ENCODE measurements at regions not wholly inside any gene's neighbourhood (a gene's known extent, or its start where the extent isn't known, plus 50 kb on each side); places are given as distances from the start of the nearest gene placed in this dataset.

DNA sequence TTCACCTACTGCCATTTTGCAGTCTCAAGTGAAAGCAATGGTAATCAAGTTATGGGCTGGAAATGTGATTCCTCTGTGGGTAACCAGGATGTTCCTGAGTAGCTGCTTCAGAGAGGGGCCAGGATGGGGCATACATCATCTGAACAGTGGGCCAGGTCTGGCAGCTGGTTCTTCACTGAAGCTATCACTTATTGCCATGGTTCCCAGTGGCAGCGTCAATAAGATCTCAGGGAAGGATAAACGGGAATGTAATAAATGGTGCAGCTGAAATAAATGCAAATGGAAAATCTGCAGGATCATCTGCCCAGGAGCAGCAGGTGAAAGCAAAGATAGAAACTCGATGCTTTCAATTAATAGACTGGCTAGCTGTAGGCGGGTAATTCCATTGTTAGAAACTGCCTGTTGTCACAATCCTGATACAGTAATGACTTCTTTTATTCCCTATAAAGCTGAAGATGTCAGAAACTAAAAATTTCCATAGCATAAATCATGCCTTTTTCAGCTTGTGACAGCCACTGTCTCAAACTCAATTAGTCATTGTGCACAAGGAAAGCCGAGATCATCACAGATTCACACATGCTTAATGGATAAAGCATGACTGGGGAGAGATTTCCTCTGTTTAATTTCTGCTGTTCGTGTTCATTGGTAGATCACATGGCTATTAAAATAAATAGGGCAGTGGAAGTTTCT is 56.2 kb upstream of the CCDC85A start:
- TF ChIP-seq, protein P1, sequence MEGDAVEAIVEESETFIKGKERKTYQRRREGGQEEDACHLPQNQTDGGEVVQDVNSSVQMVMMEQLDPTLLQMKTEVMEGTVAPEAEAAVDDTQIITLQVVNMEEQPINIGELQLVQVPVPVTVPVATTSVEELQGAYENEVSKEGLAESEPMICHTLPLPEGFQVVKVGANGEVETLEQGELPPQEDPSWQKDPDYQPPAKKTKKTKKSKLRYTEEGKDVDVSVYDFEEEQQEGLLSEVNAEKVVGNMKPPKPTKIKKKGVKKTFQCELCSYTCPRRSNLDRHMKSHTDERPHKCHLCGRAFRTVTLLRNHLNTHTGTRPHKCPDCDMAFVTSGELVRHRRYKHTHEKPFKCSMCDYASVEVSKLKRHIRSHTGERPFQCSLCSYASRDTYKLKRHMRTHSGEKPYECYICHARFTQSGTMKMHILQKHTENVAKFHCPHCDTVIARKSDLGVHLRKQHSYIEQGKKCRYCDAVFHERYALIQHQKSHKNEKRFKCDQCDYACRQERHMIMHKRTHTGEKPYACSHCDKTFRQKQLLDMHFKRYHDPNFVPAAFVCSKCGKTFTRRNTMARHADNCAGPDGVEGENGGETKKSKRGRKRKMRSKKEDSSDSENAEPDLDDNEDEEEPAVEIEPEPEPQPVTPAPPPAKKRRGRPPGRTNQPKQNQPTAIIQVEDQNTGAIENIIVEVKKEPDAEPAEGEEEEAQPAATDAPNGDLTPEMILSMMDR (IDR thresholded peaks at IDR 0.05): no peak
- TF ChIP-seq EZH2 (IDR thresholded peaks at IDR 0.05; ENCODE audit: borderline replicate concordance, insufficient read depth, low read depth, low read length, poor library complexity, severe bottlenecking): no peak

Data from B cell (primary cell).